ENCODE measurements at regions not wholly inside any gene's neighbourhood (a gene's known extent, or its start where the extent isn't known, plus 50 kb on each side); places are given as distances from the start of the nearest gene placed in this dataset.

DNA sequence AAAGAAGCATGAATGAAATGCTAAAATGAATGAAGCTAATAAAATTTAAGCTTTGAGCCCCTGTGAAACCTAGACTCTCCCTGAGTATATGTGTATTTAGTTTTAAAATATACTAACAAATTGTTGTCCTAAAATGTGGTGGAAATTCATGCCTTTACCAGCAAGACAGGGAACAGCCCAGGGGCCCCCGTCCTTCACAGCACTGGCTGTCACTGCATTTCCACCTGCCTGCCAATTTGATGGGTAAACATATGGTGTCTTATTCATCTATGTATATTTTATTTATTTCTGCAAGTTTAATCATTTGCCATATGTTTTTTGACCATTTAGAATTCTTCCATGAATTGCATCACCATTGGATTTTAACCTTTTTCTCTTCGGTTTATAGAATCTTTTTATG lies 463.7 kb upstream of the NBEA start:
- TF ChIP-seq, protein P1, sequence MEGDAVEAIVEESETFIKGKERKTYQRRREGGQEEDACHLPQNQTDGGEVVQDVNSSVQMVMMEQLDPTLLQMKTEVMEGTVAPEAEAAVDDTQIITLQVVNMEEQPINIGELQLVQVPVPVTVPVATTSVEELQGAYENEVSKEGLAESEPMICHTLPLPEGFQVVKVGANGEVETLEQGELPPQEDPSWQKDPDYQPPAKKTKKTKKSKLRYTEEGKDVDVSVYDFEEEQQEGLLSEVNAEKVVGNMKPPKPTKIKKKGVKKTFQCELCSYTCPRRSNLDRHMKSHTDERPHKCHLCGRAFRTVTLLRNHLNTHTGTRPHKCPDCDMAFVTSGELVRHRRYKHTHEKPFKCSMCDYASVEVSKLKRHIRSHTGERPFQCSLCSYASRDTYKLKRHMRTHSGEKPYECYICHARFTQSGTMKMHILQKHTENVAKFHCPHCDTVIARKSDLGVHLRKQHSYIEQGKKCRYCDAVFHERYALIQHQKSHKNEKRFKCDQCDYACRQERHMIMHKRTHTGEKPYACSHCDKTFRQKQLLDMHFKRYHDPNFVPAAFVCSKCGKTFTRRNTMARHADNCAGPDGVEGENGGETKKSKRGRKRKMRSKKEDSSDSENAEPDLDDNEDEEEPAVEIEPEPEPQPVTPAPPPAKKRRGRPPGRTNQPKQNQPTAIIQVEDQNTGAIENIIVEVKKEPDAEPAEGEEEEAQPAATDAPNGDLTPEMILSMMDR (IDR thresholded peaks at IDR 0.05), result no peak
- TF ChIP-seq POLR2A (IDR thresholded peaks at IDR 0.05), result no peak

Data from esophagus squamous epithelium (tissue), 4 donors.